Gastrocnemius medialis (tissue), 4 donors: ENCODE measurements at regions not wholly inside any gene's neighbourhood (a gene's known extent, or its start where the extent isn't known, plus 50 kb on each side); places are given as distances from the start of the nearest gene placed in this dataset.

ENCODE experiments used
- CTCF ChIP-seq, 5 experiments: fragments of 450-650 bp in 3 of 5; fragments of 200-600 bp in 2 of 5; sonication (generic) in 2 of 5; IDR thresholded peaks in 4 of 5; conservative IDR thresholded peaks in 1 of 5; 1 replicate in 4 of 5; 2 replicates in 1 of 5; pipeline ENCODE4 v1.5.1; 2016 to 2019; ENCODE audit warnings: antibody characterized with exemption in 5 of 5, mild to moderate bottlenecking in 3 of 5, moderate library complexity in 3 of 5
- POLR2A ChIP-seq, 2 donors: fragments of 450-650 bp; IDR thresholded peaks; one replicate each; pipeline ENCODE4 v1.6.1; 2017; ENCODE audit warnings: antibody characterized with exemption in 2 of 2, mild to moderate bottlenecking in 2 of 2, moderate library complexity in 2 of 2

GRCh38 chr6:118715376-118715775 is 64.0 kb upstream of the CEP85L start:
- TF ChIP-seq POLR2A (IDR thresholded peaks at IDR 0.05) (no peak), CTCF (IDR thresholded peaks at IDR 0.05 in 4 of 5, conservative IDR thresholded peaks at IDR 0.05 in 1 of 5) (no peak)
